Thyroid gland (tissue), 4 donors: ENCODE measurements at regions not wholly inside any gene's neighbourhood (a gene's known extent, or its start where the extent isn't known, plus 50 kb on each side); places are given as distances from the start of the nearest gene placed in this dataset.

ENCODE experiments used
- DNase-seq, 2 donors: peaks; one replicate each; pipeline ENCODE4 v3.0.0-alpha.2; 2019
- H3K27ac ChIP-seq, 3 donors: fragments of 200-600 bp; sonication (generic); 1 replicate in 2 of 3; 2 replicates in 1 of 3; pipeline ENCODE4 v1.5.1; 2016 to 2019; ENCODE audit warnings: mild to moderate bottlenecking in 1 of 3, moderate library complexity in 1 of 3
- H3K27me3 ChIP-seq: fragments of 200-600 bp; sonication (generic); one replicate; pipeline ENCODE4 v1.5.1; 2019
- H3K36me3 ChIP-seq, 2 donors: fragments of 200-600 bp; sonication (generic); one replicate each; pipeline ENCODE4 v1.5.1; 2016 to 2019
- H3K4me1 ChIP-seq, 2 donors: fragments of 200-600 bp; sonication (generic); one replicate each; pipeline ENCODE4 v1.5.1; 2017 to 2019
- H3K4me3 ChIP-seq, 3 donors: fragments of 200-600 bp; sonication (generic); replicated peaks in 1 of 3; 1 replicate in 2 of 3; 2 replicates in 1 of 3; pipeline ENCODE4 v1.5.1; 2016; ENCODE audit warnings: mild to moderate bottlenecking in 1 of 3
- H3K9me3 ChIP-seq: fragments of 200-600 bp; sonication (generic); one replicate; pipeline ENCODE4 v1.5.1; 2017
- CTCF ChIP-seq, 6 experiments: fragments of 200-600 bp in 3 of 6; fragments of 450-650 bp in 3 of 6; sonication (generic) in 3 of 6; IDR thresholded peaks; one replicate each; pipeline ENCODE4 v1.5.1; 2016 to 2019; ENCODE audit warnings: antibody characterized with exemption in 6 of 6, mild to moderate bottlenecking in 2 of 6, inconsistent platforms in 1 of 6, moderate library complexity in 1 of 6
- POLR2A ChIP-seq, 2 donors: fragments of 450-650 bp; IDR thresholded peaks; one replicate each; pipeline ENCODE4 v1.6.1; 2017; ENCODE audit warnings: antibody characterized with exemption in 2 of 2, mild to moderate bottlenecking in 2 of 2, moderate library complexity in 1 of 2
- WGBS, 2 donors: methylation state at CpG; one replicate each; pipeline ENCODE4 v1.1.5; 2017; 5-methylcytosine and 5-hydroxymethylcytosine counted together
- intact Hi-C: fragments of 100-400 bp; cut with DNase I; formaldehyde crosslinking; loops from one replicate; pipeline ENCODE4 v1.15.1; 2023

- Histone ChIP-seq H3K27me3 (no peaks in the 10 kb centered on the region), H3K4me3 (no peak overlapping the region), H3K9me3 (no peaks in the 10 kb centered on the region), H3K4me1 (no peaks in the 10 kb centered on the region), H3K27ac (no peak overlapping the region), H3K36me3 (no peaks in the 10 kb centered on the region)
- WGBS, 2 donors, result 64 to 75% methylated on average over 2 of the region's 2 CpGs
- TF ChIP-seq CTCF (IDR thresholded peaks at IDR 0.05) (no peak), POLR2A (IDR thresholded peaks at IDR 0.05) (no peak)
- DNase-seq, result no peak
- intact Hi-C loops, result no loop called here
Measured at GRCh38 chr1:208682664-208683013, 438.5 kb upstream of the PLXNA2 start.

- no peaks in the 10 kb centered on the region for H3K27me3 ChIP-seq
- H3K4me3 ChIP-seq, result no peak overlapping the region
- no peak overlapping the region for H3K27ac ChIP-seq
- no peaks in the 10 kb centered on the region for H3K9me3 ChIP-seq
- TF ChIP-seq POLR2A (IDR thresholded peaks at IDR 0.05), result no peak
- no peak for TF ChIP-seq CTCF (IDR thresholded peaks at IDR 0.05)
- intact Hi-C loops, result no loop called here
- DNase-seq, result no peak
- H3K4me1 ChIP-seq, result no peaks in the 10 kb centered on the region
- H3K36me3 ChIP-seq, result no peaks in the 10 kb centered on the region
Measured at GRCh38 chr1:208683141-208683540, 439.0 kb upstream of the PLXNA2 start.

GRCh38 chr1:208684192-208684591, 440.0 kb upstream of the PLXNA2 start:
- Histone ChIP-seq H3K9me3 (no peaks in the 10 kb centered on the region), H3K36me3 (no peaks in the 10 kb centered on the region), H3K4me1 (no peaks in the 10 kb centered on the region), H3K27me3 (no peaks in the 10 kb centered on the region), H3K27ac (no peak overlapping the region), H3K4me3 (no peak overlapping the region)
- DNase-seq, result no peak
- intact Hi-C loops, result no loop called here
- 98 to 100% methylated on average over 2 of the region's 2 CpGs for WGBS, 2 donors
- TF ChIP-seq CTCF (IDR thresholded peaks at IDR 0.05) (no peak), POLR2A (IDR thresholded peaks at IDR 0.05) (no peak)

GRCh38 chr1:208686592-208686991, 442.4 kb upstream of the PLXNA2 start:
- no peak for DNase-seq
- 85 to 94% methylated on average over 2 of the region's 2 CpGs for WGBS, 2 donors
- Histone ChIP-seq H3K9me3 (no peaks in the 10 kb centered on the region), H3K27me3 (no peaks in the 10 kb centered on the region), H3K4me1 (no peaks in the 10 kb centered on the region), H3K4me3 (no peak overlapping the region), H3K27ac (no peak overlapping the region), H3K36me3 (no peaks in the 10 kb centered on the region)
- TF ChIP-seq CTCF (IDR thresholded peaks at IDR 0.05) (no peak), POLR2A (IDR thresholded peaks at IDR 0.05) (no peak)
- intact Hi-C loops, result no loop called here

- no peak for DNase-seq
- Histone ChIP-seq H3K36me3 (no peaks in the 10 kb centered on the region), H3K27ac (no peak overlapping the region), H3K4me3 (no peak overlapping the region), H3K9me3 (no peaks in the 10 kb centered on the region), H3K4me1 (no peaks in the 10 kb centered on the region), H3K27me3 (no peaks in the 10 kb centered on the region)
- WGBS, 2 donors, result 94 to 98% methylated on average over 2 of the region's 2 CpGs
- intact Hi-C loops, result no loop called here
- TF ChIP-seq CTCF (IDR thresholded peaks at IDR 0.05) (no peak), POLR2A (IDR thresholded peaks at IDR 0.05) (no peak)
Measured at GRCh38 chr1:208688656-208689315, 444.6 kb upstream of the PLXNA2 start.
